Mesothelial cell of epicardium (in vitro differentiated cells): ENCODE measurements at regions not wholly inside any gene's neighbourhood (a gene's known extent, or its start where the extent isn't known, plus 50 kb on each side); places are given as distances from the start of the nearest gene placed in this dataset.
A peak's percentile ranks its signal among the peaks of the same experiment; 100 is the strongest.

Experiments
- DNase-seq, 2 experiments: peaks; one replicate each; pipeline ENCODE4 v3.0.0; 2021; ENCODE audit warnings: low spot score in 2 of 2; ENCODE audit not compliant: unreplicated experiment in 2 of 2
- H3K27ac Mint-ChIP-seq: 2 replicates; pipeline ENCODE4 v1.8.0; 2021; ENCODE audit warnings: mixed read lengths
- H3K27me3 Mint-ChIP-seq: 2 replicates; pipeline ENCODE4 v1.8.0; 2021; ENCODE audit warnings: low read depth, mixed read lengths
- H3K36me3 Mint-ChIP-seq: 2 replicates; pipeline ENCODE4 v1.8.0; 2021; ENCODE audit warnings: mixed read lengths
- H3K4me1 Mint-ChIP-seq: 2 replicates; pipeline ENCODE4 v1.8.0; 2021; ENCODE audit warnings: mixed read lengths
- H3K4me3 Mint-ChIP-seq: 2 replicates; pipeline ENCODE4 v1.8.0; 2021; ENCODE audit warnings: mild to moderate bottlenecking, moderate library complexity, mixed read lengths
- H3K9me3 Mint-ChIP-seq: 2 replicates; pipeline ENCODE4 v1.8.0; 2021; ENCODE audit warnings: mixed read lengths
- CTCF ChIP-seq: fragments of 200-600 bp; sonication (generic); IDR thresholded peaks from one replicate; pipeline ENCODE4 v1.5.0; 2021; ENCODE audit warnings: antibody characterized with exemption; ENCODE audit not compliant: unreplicated experiment

- H3K9me3 Mint-ChIP-seq: no peaks in the 10 kb centered on the region
- H3K27me3 Mint-ChIP-seq: peaks cover 66% of the 10 kb centered on the region
- H3K4me3 Mint-ChIP-seq: no peak overlapping the region
- no peak overlapping the region for H3K27ac Mint-ChIP-seq
- H3K36me3 Mint-ChIP-seq: no peaks in the 10 kb centered on the region
- peaks cover 39% of the 10 kb centered on the region for H3K4me1 Mint-ChIP-seq
- TF ChIP-seq CTCF: no peak
- no peak for DNase-seq
Observed at GRCh38 chr17:49904893-49905292, 57.0 kb upstream of the TAC4 start.

GRCh38 chr17:49906531-49907136, 58.8 kb upstream of the TAC4 start:
- no peaks in the 10 kb centered on the region for H3K36me3 Mint-ChIP-seq
- no peaks in the 10 kb centered on the region for H3K9me3 Mint-ChIP-seq
- no peak for DNase-seq
- H3K4me3 Mint-ChIP-seq: no peak overlapping the region
- peaks cover 46% of the 10 kb centered on the region for H3K4me1 Mint-ChIP-seq
- no peak overlapping the region for H3K27ac Mint-ChIP-seq
- peaks cover 72% of the 10 kb centered on the region for H3K27me3 Mint-ChIP-seq
- TF ChIP-seq CTCF: no peak

- no peak for DNase-seq
- Mint-ChIP-seq H3K9me3 (no peaks in the 10 kb centered on the region), H3K27ac (no peak overlapping the region), H3K27me3 (peaks cover 75% of the 10 kb centered on the region), H3K36me3 (no peaks in the 10 kb centered on the region), H3K4me3 (no peak overlapping the region), H3K4me1 (peaks cover 51% of the 10 kb centered on the region)
- no peak for TF ChIP-seq CTCF
Observed at GRCh38 chr17:49907279-49907678, 59.4 kb upstream of the TAC4 start.

GRCh38 chr17:49908782-49909714, 59.9 kb upstream of the DLX4 start:
- Mint-ChIP-seq H3K27ac (no peak overlapping the region), H3K9me3 (no peaks in the 10 kb centered on the region), H3K27me3 (peaks cover 63% of the 10 kb centered on the region), H3K4me1 (peaks cover 38% of the 10 kb centered on the region), H3K4me3 (peak overlapping the region; percentile 52), H3K36me3 (no peaks in the 10 kb centered on the region)
- no peak for DNase-seq
- TF ChIP-seq CTCF: no peak

GRCh38 chr17:49910094-49910857, 58.7 kb upstream of the DLX4 start:
- Mint-ChIP-seq H3K27ac (no peak overlapping the region), H3K27me3 (peaks cover 51% of the 10 kb centered on the region), H3K4me3 (peak overlapping the region; percentile 59), H3K4me1 (peaks cover 36% of the 10 kb centered on the region), H3K9me3 (no peaks in the 10 kb centered on the region), H3K36me3 (no peaks in the 10 kb centered on the region)
- DNase-seq: no peak
- no peak for TF ChIP-seq CTCF
